CD4-positive, alpha-beta T cell treated with Interferon alpha-2 for 1 hour (primary cell): ENCODE measurements at regions not wholly inside any gene's neighbourhood (a gene's known extent, or its start where the extent isn't known, plus 50 kb on each side); places are given as distances from the start of the nearest gene placed in this dataset.

Source experiments
- DNase-seq, 2 donors: peaks; one replicate each; pipeline ENCODE4 v3.0.0-alpha.2; 2020 to 2022

GRCh38 chr1:221381910-221382623 lies 359.8 kb downstream of the DUSP10 start:
- no peak for DNase-seq

DNA sequence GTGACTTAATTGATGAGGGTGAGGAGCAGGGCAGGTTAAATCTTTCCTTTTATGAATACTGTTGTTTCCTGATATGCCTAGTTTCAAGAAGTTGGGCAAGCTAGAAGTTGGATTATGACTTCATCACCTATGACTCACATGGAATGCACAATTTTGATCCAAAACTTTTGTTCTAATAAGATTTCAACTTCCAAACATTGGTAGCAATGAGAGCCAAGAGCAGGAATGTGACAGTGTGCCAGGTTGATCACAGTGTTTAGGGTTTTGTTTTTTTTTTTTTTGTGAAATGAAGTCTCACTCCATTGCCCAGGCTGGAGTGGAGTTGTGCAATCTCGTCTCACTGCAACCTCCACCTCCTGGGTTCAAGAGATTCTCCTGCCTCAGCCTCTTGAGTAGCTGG lies 349.4 kb downstream of the DUSP10 start:
- DNase-seq: no peak

DNA sequence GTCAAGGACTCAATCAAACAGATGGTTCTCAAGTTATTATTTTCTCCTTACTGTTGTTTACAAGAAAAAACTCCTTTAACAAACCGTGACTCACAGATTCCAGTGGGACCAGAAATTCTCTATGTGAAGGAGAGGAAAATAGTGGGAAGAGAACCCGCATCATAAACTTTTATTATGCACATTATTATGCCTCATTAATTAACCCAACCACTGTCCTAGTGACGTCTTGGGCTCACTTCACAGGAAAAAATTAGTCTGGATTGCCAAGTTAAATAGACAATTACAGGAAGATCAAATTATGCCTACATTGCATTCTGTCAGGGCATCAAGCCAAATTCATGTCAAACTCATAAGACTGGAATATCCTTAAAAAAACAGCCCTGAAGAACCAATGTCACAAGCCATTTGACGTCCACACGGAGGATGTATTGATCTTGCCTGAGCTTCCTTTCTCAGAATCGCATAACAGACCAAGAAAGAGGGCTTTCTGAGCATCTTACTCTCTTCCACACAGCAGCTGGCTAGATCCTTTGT lies 347.8 kb downstream of the DUSP10 start:
- DNase-seq: no peak

DNA sequence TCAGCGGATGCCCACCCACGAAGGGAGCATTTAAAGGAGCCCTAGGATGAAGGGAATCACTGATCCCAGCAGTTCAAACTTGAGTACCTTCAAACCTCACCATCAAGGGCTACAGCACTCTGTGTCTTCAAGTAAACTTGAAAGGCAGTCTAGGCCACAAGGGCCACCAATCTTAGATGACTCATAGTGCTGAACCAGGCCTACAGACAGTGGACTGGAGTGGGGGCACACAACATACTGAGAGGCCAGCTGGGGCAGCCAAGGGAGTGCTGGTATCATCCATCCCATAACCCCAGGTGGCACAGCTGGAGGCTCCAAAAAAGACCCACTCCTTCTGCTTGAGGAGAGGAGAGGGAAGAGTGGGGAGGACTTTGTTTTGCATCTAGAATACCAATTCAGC lies 345.4 kb downstream of the DUSP10 start:
- no peak for DNase-seq

DNA sequence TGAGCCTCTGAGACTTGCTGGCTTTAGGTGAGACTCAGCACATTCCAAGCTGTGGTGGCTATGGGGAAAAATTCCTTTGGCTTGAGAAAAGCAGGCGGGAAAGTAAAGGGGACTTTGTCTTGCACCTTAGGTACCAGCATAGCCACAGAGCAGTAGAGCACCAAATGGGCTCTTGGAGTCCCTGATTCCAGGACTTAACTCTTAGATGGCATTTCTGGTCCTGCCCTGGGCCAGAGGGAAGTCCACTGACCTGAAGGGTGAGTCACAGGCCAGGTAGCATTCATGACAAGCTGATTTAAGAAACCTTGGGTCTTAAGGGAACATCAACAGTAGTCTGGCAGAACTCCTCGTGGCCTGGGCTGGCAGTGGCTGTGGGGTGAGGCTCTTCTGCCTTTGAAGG lies 344.7 kb downstream of the DUSP10 start:
- DNase-seq: no peak

DNA sequence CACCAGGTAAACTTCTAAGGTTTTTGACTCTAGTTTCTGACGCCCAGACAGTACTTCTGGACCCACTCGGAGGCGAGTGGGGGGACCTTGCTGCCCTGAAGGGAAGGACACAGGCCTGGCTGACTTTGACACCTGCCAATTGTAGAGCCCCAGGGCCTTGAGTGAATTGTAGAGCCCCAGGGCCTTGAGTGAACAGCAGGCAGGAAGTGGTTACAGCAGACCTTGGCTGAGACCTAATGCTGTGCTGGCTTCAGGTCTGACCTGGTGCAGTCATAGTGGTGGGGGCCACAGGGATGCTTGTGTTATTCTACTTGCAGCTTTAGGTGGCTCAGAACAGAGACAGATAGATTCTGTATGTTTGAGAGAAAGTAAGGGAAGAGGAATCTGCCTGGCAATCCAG lies 344.3 kb downstream of the DUSP10 start:
- DNase-seq: no peak

- DNase-seq: no peak
Observed at GRCh38 chr1:221405146-221405545, 336.7 kb downstream of the DUSP10 start.

- no peak for DNase-seq
Observed at GRCh38 chr1:221408117-221408803, 333.6 kb downstream of the DUSP10 start.

GRCh38 chr1:221411283-221411682 lies 330.6 kb downstream of the DUSP10 start:
- no peak for DNase-seq

DNA sequence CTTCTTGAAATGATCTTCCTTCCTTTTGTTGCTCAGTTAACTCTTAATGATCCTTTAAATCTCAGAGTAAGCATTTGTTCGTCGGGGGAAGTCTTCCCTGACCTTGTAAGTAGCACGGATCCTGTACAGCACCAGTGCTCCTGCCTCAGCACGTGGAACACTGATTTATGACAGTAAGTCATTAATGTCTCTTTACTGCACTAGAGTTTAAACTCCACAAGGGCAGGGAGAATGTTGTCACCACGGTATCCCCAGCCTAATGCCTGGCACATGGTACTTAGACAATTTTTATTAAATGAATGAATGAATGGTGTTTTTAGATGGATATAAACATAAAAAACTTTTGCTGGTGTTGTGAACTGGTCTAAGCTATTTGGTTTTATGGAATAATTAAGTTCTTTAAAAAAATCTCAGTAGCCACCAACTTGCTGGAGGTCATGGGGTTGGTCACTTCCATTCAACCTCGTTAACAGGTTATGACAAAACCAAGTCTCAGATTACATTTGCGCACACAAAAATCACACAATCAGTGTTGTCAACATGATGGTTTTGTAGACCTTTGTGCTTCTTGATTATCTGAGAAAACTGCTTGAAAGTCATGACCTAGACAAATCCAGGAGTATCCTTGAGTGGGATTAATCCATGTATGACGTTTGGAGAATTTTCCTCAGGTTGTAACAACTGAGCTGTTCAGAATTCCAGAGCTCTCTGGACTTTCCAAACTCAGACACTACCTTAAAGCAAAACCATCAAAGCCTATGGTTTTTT lies 326.9 kb downstream of the DUSP10 start:
- no peak for DNase-seq

GRCh38 chr1:221415651-221416050 lies 326.2 kb downstream of the DUSP10 start:
- no peak for DNase-seq

DNA sequence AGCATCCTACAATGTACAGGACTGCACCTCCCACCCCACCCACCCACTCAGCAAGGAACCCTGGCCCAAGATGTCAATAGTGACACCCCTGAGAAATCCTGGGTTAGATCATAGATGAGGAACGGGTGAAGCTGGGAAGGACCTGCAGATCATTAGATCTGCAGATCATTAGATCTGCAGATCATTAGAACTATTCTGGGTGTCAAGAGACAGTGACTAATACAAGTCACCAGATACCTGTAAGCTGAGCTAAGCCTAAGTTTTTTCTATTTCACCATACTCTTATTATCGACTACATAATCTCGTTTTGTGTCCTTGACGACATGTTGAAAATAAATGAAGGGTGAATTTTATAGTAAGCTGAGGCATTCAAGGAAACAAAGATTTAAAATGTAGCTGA lies 325.7 kb downstream of the DUSP10 start:
- no peak for DNase-seq

GRCh38 chr1:221416723-221417122 lies 325.2 kb downstream of the DUSP10 start:
- no peak for DNase-seq

DNA sequence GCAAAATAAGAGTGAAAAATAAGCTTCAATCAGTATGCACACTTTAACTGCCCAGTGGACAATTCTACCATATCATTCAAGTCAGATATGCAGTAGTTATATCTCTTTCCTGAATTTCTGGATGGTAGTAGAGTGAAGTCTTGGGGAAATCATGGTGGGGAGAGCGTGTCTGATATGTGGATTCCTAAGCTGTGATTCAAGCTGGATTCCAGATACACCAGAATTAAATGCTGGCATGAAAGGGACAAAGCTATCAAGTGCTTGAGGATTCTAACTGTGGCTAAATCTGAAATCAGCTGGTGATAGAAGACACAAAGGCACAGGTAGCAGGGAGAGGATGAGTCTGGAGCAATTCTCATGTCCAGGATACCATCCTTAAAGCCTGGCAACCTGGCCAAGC lies 323.5 kb downstream of the DUSP10 start:
- DNase-seq: no peak

- DNase-seq: no peak
Observed at GRCh38 chr1:221419513-221420095, 322.3 kb downstream of the DUSP10 start.

GRCh38 chr1:221429264-221429663 lies 312.6 kb downstream of the DUSP10 start:
- DNase-seq: no peak

DNA sequence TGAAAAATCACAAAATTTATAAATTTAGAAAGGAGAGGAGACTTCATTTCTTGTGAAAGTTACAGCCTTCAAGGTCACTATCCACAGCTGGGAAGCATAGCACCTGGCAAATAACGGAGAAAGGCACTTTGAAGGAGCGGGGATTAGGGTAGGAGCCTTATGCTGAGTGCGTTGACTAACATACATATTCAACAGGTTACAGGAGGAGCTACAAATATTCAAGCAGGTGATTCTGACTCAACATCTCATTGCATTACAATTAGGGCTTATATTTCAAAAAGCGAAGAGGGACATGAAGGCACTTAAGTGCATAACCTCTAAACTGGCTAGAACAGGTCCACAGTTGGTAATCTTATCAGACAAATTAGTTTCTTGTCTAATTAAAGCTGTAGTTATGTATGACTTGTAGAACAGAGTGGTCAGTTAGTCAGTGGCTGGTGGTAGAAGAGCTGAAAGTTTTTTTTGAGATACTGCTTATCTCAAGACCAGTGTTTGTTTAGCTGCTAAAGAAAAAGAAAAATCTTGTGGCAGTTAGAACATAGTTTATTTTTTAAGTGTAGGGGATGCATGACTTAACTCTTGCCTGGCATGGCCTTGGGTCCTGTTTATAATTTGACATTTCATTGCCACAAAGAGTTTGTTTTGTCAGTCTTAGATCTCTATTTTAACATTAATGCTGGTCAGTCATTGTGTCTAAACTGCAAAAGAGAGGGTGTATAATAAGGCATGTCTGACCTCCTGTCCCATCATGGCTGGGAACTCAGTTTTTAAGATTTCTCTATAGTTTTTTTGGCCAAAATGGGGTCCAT lies 311.5 kb downstream of the DUSP10 start:
- no peak for DNase-seq

DNA sequence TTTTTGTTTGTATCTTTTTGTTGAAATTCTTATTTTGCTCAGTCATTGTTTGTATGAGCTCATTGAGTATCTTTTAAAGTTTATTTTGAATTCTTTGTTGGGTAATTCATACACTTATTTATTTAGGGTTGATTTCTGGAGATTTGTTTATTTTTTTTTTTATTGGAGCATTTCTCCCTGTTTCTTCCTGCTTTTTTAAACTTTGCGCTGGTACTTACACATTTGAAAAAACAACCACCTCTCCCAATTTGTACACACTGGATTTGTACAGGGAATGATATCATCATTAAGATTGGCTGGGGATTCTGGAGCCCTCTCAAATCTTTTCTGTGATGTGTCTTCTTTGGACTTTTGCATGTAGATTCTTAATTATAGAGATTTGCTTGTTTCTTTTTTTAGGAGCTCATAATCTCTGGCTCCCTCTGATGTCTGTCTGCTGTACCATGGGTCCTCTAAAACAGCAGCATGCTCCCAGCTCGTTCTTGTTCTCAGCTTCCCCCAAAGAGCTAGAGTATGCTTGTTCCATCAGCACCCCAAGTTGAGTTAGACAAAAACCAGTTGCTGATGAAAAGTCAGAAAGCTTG lies 310.7 kb downstream of the DUSP10 start:
- DNase-seq: no peak

GRCh38 chr1:221431961-221432360 lies 309.9 kb downstream of the DUSP10 start:
- no peak for DNase-seq

- DNase-seq: peak in 1 of 2 donors; percentile 47
Observed at GRCh38 chr1:221435504-221435904, 306.4 kb downstream of the DUSP10 start.

GRCh38 chr1:221437171-221437570 lies 304.7 kb downstream of the DUSP10 start:
- DNase-seq: no peak

DNA sequence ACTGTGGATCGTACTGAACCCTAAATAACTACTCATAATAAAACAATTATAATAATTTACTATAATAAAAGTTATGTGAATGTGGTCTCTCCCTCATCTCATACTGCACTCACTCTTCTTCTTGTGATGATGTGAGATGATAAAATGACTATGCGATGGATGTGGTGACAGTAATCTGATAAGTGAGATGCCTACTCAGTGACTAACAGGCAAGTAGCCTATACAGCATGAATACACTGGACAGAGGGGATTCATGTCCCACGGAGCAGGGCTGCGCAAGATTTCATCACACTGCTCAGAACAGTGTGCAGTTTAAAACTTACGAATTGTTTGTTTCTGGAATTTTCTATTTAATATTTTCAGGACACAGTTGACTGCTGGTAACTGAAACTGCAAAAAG lies 304.0 kb downstream of the DUSP10 start:
- no peak for DNase-seq
